Mesenchymal stem cell (in vitro differentiated cells and primary cell): ENCODE measurements at regions not wholly inside any gene's neighbourhood (a gene's known extent, or its start where the extent isn't known, plus 50 kb on each side); places are given as distances from the start of the nearest gene placed in this dataset.
A peak's percentile ranks its signal among the peaks of the same experiment; 100 is the strongest.

Experiments used
- DNase-seq: peaks from one replicate; pipeline ENCODE4 v3.0.0-alpha.2; 2013
- H2AFZ ChIP-seq: one replicate; pipeline ENCODE4 v1.6.1; 2013; ENCODE audit warnings: low read depth, mild to moderate bottlenecking, control low read depth, inconsistent platforms, low read length, moderate library complexity
- H2AK5ac ChIP-seq: 2 replicates; pipeline ENCODE4 v1.6.1; 2013; ENCODE audit warnings: low read length, moderate library complexity, mild to moderate bottlenecking, inconsistent platforms; ENCODE audit not compliant: severe bottlenecking
- H2BK120ac ChIP-seq: one replicate; pipeline ENCODE4 v1.6.1; 2013; ENCODE audit warnings: low read depth, mild to moderate bottlenecking, inconsistent platforms, low read length, moderate library complexity
- H2BK12ac ChIP-seq, 2 experiments: one replicate each; pipeline ENCODE4 v1.6.1; 2013; ENCODE audit warnings: inconsistent platforms in 2 of 2, low read length in 2 of 2, mild to moderate bottlenecking in 2 of 2, moderate library complexity in 2 of 2, control low read depth in 1 of 2
- H2BK15ac ChIP-seq: one replicate; pipeline ENCODE4 v1.6.1; 2013; ENCODE audit warnings: mild to moderate bottlenecking, low read depth, inconsistent platforms; ENCODE audit not compliant: poor library complexity, severe bottlenecking
- H2BK5ac ChIP-seq: 2 replicates; pipeline ENCODE4 v1.6.1; 2013; ENCODE audit warnings: low read depth, mild to moderate bottlenecking, low read length, control low read depth, inconsistent platforms; ENCODE audit not compliant: poor library complexity, severe bottlenecking
- H3K14ac ChIP-seq, 2 experiments: one replicate each; pipeline ENCODE4 v1.6.1; 2013; ENCODE audit warnings: inconsistent platforms in 2 of 2, low read length in 2 of 2, control low read depth in 1 of 2, mild to moderate bottlenecking in 1 of 2, moderate library complexity in 1 of 2
- H3K18ac ChIP-seq, 2 experiments: one replicate each; pipeline ENCODE4 v1.6.1; 2013; ENCODE audit warnings: inconsistent platforms in 2 of 2, low read length in 2 of 2, control low read depth in 1 of 2, low read depth in 1 of 2, mild to moderate bottlenecking in 1 of 2
- H3K23ac ChIP-seq, 2 experiments: one replicate each; pipeline ENCODE4 v1.6.1; 2013; ENCODE audit warnings: inconsistent platforms in 2 of 2, low read length in 2 of 2, mild to moderate bottlenecking in 2 of 2, moderate library complexity in 2 of 2, control low read depth in 1 of 2
- H3K27ac ChIP-seq: 2 replicates; pipeline ENCODE4 v1.5.1; 2013; ENCODE audit warnings: mild to moderate bottlenecking, moderate library complexity, low read length, control low read depth, inconsistent platforms; ENCODE audit not compliant: poor library complexity, severe bottlenecking
- H3K27me3 ChIP-seq, 2 experiments: 2 replicates each; pipeline versions ENCODE4 v1.6.1 to v1.7.0; 2013; ENCODE audit warnings: low read length in 2 of 2, mild to moderate bottlenecking in 2 of 2, moderate library complexity in 2 of 2, control low read depth in 1 of 2, inconsistent platforms in 1 of 2; ENCODE audit not compliant: control insufficient read depth in 1 of 2, insufficient read depth in 1 of 2
- H3K36me3 ChIP-seq, 2 experiments: 2 replicates each; pipeline versions ENCODE4 v1.6.1 to v1.7.0; 2013; ENCODE audit warnings: low read length in 2 of 2, control low read depth in 1 of 2, inconsistent platforms in 1 of 2, low read depth in 1 of 2, mild to moderate bottlenecking in 1 of 2; ENCODE audit not compliant: insufficient read depth in 2 of 2, control insufficient read depth in 1 of 2
- H3K4ac ChIP-seq, 2 experiments: one replicate each; pipeline ENCODE4 v1.6.1; 2013; ENCODE audit warnings: inconsistent platforms in 2 of 2, low read length in 2 of 2, mild to moderate bottlenecking in 2 of 2, moderate library complexity in 2 of 2, control low read depth in 1 of 2, low read depth in 1 of 2
- H3K4me1 ChIP-seq: 2 replicates; pipeline ENCODE4 v1.6.1; 2013; ENCODE audit warnings: low read depth, low read length, control low read depth; ENCODE audit not compliant: control insufficient read depth, insufficient read depth
- H3K4me2 ChIP-seq: 2 replicates; pipeline ENCODE4 v1.6.1; 2013; ENCODE audit warnings: low read length, mild to moderate bottlenecking, inconsistent platforms; ENCODE audit not compliant: poor library complexity, severe bottlenecking
- H3K4me3 ChIP-seq, 2 experiments: 2 replicates each; pipeline versions ENCODE4 v1.5.1 to v1.7.0; 2013; ENCODE audit warnings: low read length in 2 of 2, mild to moderate bottlenecking in 2 of 2, control low read depth in 1 of 2, low read depth in 1 of 2; ENCODE audit not compliant: insufficient read depth in 1 of 2
- H3K79me1 ChIP-seq: replicated peaks from 2 replicates; pipeline ENCODE4 v1.6.1; 2013; ENCODE audit warnings: mild to moderate bottlenecking, control low read depth, low read length, inconsistent platforms; ENCODE audit not compliant: poor library complexity, severe bottlenecking
- H3K9ac ChIP-seq: 2 replicates; pipeline ENCODE4 v1.7.0; 2013; ENCODE audit warnings: mild to moderate bottlenecking, low read length, moderate library complexity
- H3K9me3 ChIP-seq: 2 replicates; pipeline ENCODE4 v1.7.0; 2013; ENCODE audit warnings: mild to moderate bottlenecking, low read length; ENCODE audit not compliant: control insufficient read depth
- H4K8ac ChIP-seq: one replicate; pipeline ENCODE4 v1.6.1; 2013; ENCODE audit warnings: inconsistent platforms, mild to moderate bottlenecking, low read length, moderate library complexity
- H4K91ac ChIP-seq: one replicate; pipeline ENCODE4 v1.6.1; 2013; ENCODE audit warnings: mild to moderate bottlenecking, low read length, inconsistent platforms
- WGBS: methylation state at CpG from one replicate; pipeline ENCODE4 v1.1.7; 2013; ENCODE audit warnings: mixed read lengths; 5-methylcytosine and 5-hydroxymethylcytosine counted together

DNA sequence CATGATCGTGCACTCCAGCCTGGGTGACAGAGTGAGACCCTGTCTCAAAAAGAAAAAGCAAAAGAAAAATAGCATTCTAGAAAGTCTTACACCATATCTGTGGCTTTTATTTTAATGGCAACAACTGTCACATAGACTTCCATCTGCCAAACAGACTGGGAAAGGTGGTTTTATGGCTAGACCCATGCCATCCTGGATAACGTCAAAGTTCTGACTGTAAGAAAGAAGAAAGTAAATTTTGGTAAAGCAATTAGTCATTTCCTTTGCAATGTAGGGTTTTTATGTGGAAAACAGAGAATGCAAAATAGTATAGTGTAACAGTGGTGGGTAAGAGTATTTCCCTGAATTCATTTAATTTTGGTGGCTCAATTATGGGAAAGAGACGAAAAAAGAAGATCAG is 75.5 kb upstream of the BARX2 start:
- no peak overlapping the region for H3K9ac ChIP-seq
- H3K4ac ChIP-seq: no peak overlapping the region
- no peak overlapping the region for H2AFZ ChIP-seq
- H4K8ac ChIP-seq: no peak overlapping the region
- H2AK5ac ChIP-seq: no peak overlapping the region
- H2BK12ac ChIP-seq: no peak overlapping the region
- no peaks in the 10 kb centered on the region for H3K79me1 ChIP-seq
- no peak overlapping the region for H3K4me2 ChIP-seq
- H3K36me3 ChIP-seq: no peaks in the 10 kb centered on the region
- H3K4me1 ChIP-seq: no peaks in the 10 kb centered on the region
- no peak for DNase-seq
- H3K9me3 ChIP-seq: no peaks in the 10 kb centered on the region
- no peak overlapping the region for H4K91ac ChIP-seq
- no peak overlapping the region for H2BK15ac ChIP-seq
- H3K18ac ChIP-seq: no peak overlapping the region
- no peak overlapping the region for H2BK5ac ChIP-seq
- peaks cover 5 to 11% of the 10 kb centered on the region in 2 experiments for H3K27me3 ChIP-seq
- H3K14ac ChIP-seq: no peak overlapping the region
- no peak overlapping the region for H2BK120ac ChIP-seq
- no peak overlapping the region for H3K4me3 ChIP-seq
- WGBS: 81% methylated on average over 3 of the region's 3 CpGs
- H3K27ac ChIP-seq: no peak overlapping the region
- no peak overlapping the region for H3K23ac ChIP-seq

DNA sequence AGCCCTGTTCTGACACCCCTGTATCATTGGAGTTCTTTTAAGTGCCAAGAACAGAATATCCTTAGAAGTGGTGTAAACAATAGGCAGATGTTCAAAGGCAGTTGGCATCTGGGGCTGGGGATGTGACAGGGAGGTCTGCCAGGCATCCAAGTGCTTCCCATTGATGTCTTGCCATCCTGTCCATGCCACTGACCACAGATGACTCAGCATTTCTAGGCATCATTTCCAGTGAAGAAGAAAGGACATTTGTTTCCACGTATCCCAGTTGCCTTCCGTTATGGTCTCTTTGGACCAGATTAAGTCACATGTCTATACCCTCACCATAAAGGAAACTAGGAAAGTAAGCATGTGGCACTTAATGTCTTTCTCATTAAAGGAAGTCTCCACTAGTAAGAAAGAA is 76.7 kb upstream of the BARX2 start:
- no peak overlapping the region for H3K4me3 ChIP-seq
- no peak overlapping the region for H2AFZ ChIP-seq
- no peaks in the 10 kb centered on the region for H3K79me1 ChIP-seq
- H4K8ac ChIP-seq: no peak overlapping the region
- H3K23ac ChIP-seq: no peak overlapping the region
- no peak overlapping the region for H2BK12ac ChIP-seq
- no peak overlapping the region for H3K4ac ChIP-seq
- no peaks in the 10 kb centered on the region for H3K4me1 ChIP-seq
- peak overlapping the region in 1 of 2 experiments; percentile 19 for H3K18ac ChIP-seq
- H4K91ac ChIP-seq: no peak overlapping the region
- no peak overlapping the region for H3K9ac ChIP-seq
- H3K27ac ChIP-seq: no peak overlapping the region
- WGBS: no CpG with 5 or more reads among the region's 2 CpGs
- H3K27me3 ChIP-seq: peaks cover 5 to 11% of the 10 kb centered on the region in 2 experiments
- H3K36me3 ChIP-seq: no peaks in the 10 kb centered on the region
- no peak overlapping the region for H2AK5ac ChIP-seq
- DNase-seq: no peak
- H2BK120ac ChIP-seq: no peak overlapping the region
- no peak overlapping the region for H2BK5ac ChIP-seq
- no peak overlapping the region for H3K4me2 ChIP-seq
- no peak overlapping the region for H3K14ac ChIP-seq
- no peaks in the 10 kb centered on the region for H3K9me3 ChIP-seq
- H2BK15ac ChIP-seq: no peak overlapping the region

DNA sequence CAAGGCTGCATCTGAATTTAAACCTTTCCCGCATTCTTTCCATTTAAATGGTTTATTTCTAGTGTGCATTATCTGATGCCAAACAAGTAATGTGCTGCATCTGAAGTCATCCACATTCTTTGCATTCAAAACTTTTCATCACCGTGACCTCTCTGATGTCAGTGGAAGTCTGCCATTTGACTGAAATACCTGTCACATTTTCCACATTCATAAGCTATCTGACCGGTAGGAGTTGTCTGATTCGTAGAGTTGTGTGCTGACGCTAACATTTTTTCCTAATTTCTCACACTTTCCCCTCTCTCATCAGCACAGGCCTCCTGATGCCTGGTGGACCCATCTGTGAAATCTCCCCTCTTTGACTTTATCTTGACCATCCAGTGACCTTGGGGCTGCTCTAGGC is 79.9 kb upstream of the BARX2 start:
- WGBS: 77% methylated on average over 5 of the region's 5 CpGs
- no peak overlapping the region for H4K8ac ChIP-seq
- no peak for DNase-seq

DNA sequence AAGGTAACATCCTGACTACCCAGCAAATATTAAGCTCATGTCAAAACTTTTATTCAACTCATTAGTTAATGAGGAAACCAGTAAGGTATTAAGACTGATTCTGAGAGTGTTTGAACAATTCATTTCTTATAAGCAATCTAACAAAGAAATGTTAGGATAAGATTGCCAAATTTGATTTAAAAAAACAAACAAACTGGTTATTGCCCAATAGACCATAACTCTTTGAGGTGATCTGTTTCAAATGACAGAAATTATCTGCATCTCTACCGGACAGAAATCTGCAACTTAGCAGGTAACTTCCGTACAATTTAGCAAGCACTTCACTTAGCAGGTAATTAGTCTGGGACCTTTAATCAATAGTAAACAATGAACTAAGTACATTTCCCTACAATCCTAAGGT is 82.9 kb upstream of the BARX2 start:
- Histone ChIP-seq H4K91ac (no peak overlapping the region), H3K14ac (no peak overlapping the region), H3K4ac (no peak overlapping the region), H3K9ac (no peak overlapping the region), H3K4me3 (no peak overlapping the region), H3K18ac (no peak overlapping the region), H3K23ac (no peak overlapping the region), H2BK15ac (no peak overlapping the region), H3K27ac (no peak overlapping the region), H2BK120ac (no peak overlapping the region), H2BK5ac (no peak overlapping the region), H3K36me3 (no peaks in the 10 kb centered on the region), H3K4me2 (no peak overlapping the region), H3K79me1 (no peaks in the 10 kb centered on the region), H2AK5ac (no peak overlapping the region), H3K9me3 (no peaks in the 10 kb centered on the region), H3K4me1 (no peaks in the 10 kb centered on the region), H2BK12ac (no peak overlapping the region), H3K27me3 (peaks cover 9 to 12% of the 10 kb centered on the region in 2 experiments), H2AFZ (no peak overlapping the region), H4K8ac (no peak overlapping the region)
- no peak for DNase-seq
- 67% methylated on average over 1 of the region's 2 CpGs for WGBS

More for the DNA sequence above, 79.9 kb upstream of the BARX2 start:
- H3K4ac ChIP-seq: no peak overlapping the region
- H3K36me3 ChIP-seq: no peaks in the 10 kb centered on the region
- H2AFZ ChIP-seq: no peak overlapping the region
- no peak overlapping the region for H3K27ac ChIP-seq
- H2BK5ac ChIP-seq: no peak overlapping the region
- H3K4me1 ChIP-seq: no peaks in the 10 kb centered on the region
- no peak overlapping the region for H3K4me2 ChIP-seq
- no peak overlapping the region for H3K18ac ChIP-seq
- H3K79me1 ChIP-seq: no peaks in the 10 kb centered on the region
- no peak overlapping the region for H2BK12ac ChIP-seq
- H2BK120ac ChIP-seq: no peak overlapping the region
- H3K27me3 ChIP-seq: peaks cover 0 to 5% of the 10 kb centered on the region in 2 experiments
- no peaks in the 10 kb centered on the region for H3K9me3 ChIP-seq
- H2BK15ac ChIP-seq: no peak overlapping the region
- H2AK5ac ChIP-seq: no peak overlapping the region
- no peak overlapping the region for H3K9ac ChIP-seq
- H3K14ac ChIP-seq: no peak overlapping the region
- no peak overlapping the region for H3K4me3 ChIP-seq
- no peak overlapping the region for H4K91ac ChIP-seq
- H3K23ac ChIP-seq: no peak overlapping the region
